GM18868 (cell line): ENCODE measurements at regions not wholly inside any gene's neighbourhood (a gene's known extent, or its start where the extent isn't known, plus 50 kb on each side); places are given as distances from the start of the nearest gene placed in this dataset.

Source experiments
- ATAC-seq: cut with Tn5 transposase; IDR thresholded peaks from one replicate; pipeline ENCODE4 v1.9.1; 2021; ENCODE audit warnings: mild to moderate bottlenecking, moderate library complexity; ENCODE audit not compliant: unreplicated experiment

DNA sequence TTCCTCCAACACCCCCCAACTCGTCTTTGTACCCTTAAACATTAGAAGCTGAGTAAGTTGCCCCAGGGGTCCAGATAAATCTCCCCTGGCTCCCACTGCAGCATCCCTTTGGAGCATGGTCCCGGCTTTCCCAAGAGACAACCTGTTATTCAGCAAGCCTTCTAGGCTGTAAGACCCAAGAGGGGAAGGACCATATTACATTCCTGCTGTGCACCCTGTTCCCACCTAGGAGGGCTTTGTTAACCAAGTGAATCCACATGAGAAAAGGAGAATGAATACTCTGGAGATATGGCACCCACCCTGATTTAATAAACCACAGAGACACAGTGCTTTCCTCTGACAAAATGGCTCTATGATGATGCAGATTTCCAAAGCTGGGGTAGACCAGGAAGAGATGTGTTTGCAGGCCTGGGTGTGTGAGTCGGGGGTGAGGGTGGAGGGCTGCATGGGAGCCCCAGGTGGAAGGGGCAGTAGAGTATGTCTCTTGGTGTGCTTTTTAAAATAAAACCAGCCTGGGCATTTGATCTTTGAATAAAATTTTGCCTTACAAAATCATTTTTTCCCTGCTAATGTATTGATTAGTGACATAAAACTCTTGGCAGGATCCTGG is 325.2 kb downstream of the DRD1 start:
- ATAC-seq = no peak

DNA sequence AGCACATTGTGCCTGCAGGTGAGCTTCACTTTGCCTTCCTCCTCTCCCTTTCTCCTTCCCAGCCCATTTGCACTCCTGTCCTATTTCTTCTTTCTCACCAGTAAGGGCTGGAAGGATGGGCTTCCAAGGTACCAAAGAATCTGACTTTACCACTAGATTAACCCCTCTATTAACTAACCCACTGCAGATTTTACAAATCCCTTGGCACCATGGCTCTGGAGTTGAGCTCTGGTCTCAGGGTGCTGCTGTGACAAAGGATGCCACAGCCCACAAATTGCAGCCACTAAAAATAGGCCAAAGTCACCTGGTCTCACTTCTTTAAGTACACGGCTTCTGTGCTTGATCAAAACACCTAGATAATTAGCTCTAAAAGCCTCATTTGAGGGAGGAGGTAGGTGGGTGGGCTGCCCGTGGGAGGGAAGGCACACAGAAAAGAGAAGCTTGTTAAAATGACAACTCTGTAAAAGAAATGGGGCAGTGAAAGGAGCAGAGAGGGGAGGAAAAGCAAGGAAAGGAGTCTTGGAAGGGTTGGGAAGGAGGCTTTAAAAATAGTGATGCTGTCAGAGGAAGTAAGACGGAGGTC is 327.4 kb downstream of the DRD1 start:
- ATAC-seq = no peak

- no peak for ATAC-seq
These were observed 328.2 kb downstream of the DRD1 start for GRCh38 chr5:175115831-175116230.

DNA sequence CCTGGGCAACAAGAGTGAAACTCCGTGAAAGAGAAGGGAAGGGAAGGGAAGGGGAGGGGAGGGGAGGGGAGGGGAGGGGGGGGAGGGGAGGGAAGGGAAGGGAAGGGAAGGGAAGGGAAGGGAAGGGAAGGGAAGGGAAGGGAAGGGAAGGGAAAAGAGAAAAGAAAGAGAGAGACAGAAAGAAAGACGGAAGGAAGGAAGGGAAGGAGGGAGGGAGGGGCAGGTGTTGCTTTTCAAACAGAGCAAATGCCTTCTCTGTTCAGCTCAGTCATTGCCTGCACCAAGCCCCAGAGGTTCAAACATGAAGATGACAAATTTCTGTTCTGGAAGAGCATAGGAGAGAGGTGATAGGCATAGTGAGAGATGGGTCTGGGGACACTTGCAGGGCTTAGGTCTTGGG is 330.0 kb downstream of the DRD1 start:
- no peak for ATAC-seq

DNA sequence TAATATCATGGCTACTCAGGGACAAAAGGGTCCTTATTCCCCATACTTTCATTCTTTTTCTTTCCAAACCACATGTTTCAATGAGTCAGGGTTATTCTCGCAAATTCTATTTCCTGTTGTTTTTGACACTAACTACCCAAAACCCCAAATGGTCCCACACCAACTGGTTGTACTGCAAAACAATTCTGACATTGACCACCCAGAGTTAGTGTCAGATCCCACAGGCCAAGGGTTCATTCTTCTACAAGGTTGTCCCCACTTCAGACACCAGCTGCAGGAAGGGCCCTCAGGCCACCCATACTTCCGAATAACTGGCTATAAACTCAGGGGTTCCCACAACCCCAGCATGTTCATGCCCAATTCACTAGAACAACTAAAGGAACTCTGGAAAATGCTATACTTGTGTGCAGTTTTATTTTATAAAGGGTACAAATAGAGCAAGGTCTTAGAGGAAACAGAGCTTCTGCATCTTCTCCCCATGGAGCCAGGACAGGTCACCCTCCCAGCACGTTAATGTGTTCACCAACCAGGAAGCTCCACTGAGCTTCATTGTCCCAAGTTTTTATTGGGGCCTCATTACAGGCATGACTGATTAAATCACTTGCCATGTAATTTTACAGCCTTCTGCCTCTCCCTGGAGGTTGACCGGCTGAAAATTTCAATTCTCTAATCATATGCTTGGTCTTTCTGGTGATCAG is 334.8 kb downstream of the DRD1 start:
- no peak for ATAC-seq

- ATAC-seq = no peak
These were observed 336.1 kb downstream of the DRD1 start for GRCh38 chr5:175107865-175108264.

GRCh38 chr5:175107028-175107588 is 336.9 kb downstream of the DRD1 start:
- no peak for ATAC-seq

- no peak for ATAC-seq
These were observed 339.3 kb downstream of the DRD1 start for GRCh38 chr5:175104677-175105076.

- ATAC-seq = no peak
These were observed 340.2 kb downstream of the DRD1 start for GRCh38 chr5:175103746-175104145.

- ATAC-seq = no peak
These were observed 341.3 kb downstream of the DRD1 start for GRCh38 chr5:175102717-175103116.

- ATAC-seq = no peak
These were observed 345.7 kb downstream of the DRD1 start for GRCh38 chr5:175098301-175098700.

DNA sequence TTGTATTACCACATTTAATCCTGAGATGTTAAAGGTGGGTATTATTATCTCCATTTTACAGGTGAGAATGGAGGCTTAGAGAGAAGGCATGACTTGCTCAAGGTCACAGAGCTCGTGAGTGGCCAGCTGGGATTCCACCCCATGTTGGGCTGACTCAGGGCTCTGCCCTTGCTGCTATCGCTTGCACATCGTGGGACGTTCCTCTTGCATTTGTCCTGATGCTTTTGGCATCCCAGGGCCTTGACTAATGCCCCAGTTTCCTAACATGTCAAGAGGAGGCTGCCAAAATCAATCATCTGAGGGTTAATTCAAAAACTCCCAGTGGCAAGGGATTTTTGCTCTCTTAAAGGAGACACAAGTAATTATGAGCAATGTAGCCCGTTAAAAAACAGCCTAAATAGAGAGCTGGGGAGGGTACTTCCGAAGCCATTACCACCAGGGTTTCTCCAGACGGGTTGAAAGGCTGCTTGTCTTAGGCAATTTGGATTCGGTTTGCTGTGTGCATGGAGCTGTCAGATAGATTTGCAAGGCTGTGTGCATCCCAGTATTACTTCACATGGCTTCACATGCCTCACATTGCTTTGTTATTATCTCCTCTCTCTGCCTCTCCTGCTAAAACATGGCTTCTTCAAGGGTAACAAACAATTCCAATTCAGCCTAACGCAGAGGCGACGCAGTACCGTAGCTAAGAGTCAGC is 347.4 kb downstream of the DRD1 start:
- no peak for ATAC-seq

- no peak for ATAC-seq
These were observed 349.5 kb downstream of the DRD1 start for GRCh38 chr5:175094461-175094860.

DNA sequence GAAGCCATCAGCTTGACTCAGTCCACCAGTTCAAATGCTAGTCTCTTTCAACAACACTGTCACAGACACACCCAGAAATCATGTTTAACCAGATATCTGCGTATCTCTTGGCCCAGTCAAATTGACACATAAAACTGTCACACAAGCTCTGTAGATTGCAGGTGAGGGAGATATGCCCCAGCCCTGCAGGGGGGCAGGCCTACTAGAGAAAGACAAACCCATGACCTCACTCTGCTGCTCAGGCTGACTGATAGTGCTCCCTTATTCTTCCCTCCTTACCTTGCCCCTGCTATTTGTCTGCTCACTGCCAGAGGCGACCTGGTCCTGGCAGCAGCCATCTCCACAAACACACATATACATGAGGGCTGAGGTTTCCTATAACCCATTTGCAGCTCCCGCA is 351.3 kb downstream of the DRD1 start:
- no peak for ATAC-seq

DNA sequence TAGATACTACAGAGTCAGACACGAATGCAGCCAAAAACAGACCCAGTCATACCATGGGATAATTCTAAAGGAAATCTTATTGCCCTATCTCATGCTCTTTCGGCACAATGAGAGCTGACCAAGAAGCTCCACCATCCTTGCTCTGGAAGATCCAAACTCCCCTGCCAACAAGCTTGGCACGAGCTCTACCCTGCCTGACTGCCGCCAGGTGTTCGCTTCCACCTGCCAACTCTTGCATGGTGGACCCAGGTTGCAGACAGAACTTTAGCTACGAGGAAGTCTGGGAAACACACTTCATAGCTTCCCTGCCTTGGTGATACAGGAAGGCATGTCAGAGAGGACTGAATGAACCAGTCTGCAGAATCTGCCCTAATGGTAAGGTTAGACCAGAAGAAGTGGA is 355.0 kb downstream of the DRD1 start:
- no peak for ATAC-seq

- no peak for ATAC-seq
These were observed 358.6 kb downstream of the MSX2 start for GRCh38 chr5:175082866-175083590.

GRCh38 chr5:175082346-175082745 is 358.0 kb downstream of the MSX2 start:
- no peak for ATAC-seq

DNA sequence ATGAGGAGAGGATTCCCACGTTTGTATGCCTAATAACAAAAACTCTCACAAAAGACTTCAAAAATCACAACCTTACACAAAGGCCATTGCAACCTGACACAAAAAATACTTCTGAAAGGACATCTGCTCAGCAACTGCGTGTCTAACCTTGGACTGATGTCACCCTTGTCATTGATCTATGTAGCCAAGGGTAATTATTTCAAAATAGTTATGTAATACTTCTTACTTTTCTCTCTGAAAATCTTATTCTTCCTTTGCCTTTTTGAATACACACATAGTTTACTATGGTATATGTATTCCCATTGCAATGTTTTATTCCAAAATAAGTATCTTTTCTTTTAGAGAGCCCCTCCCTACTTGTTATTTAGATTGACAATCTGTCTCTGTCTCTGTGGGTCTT is 355.3 kb downstream of the MSX2 start:
- ATAC-seq = no peak

GRCh38 chr5:175070283-175070682 is 345.9 kb downstream of the MSX2 start:
- no peak for ATAC-seq

- ATAC-seq = no peak
These were observed 335.9 kb downstream of the MSX2 start for GRCh38 chr5:175060257-175060656.

GRCh38 chr5:175059687-175060211 is 335.4 kb downstream of the MSX2 start:
- ATAC-seq = no peak
